Erythroblast (primary cell): ENCODE measurements at regions not wholly inside any gene's neighbourhood (a gene's known extent, or its start where the extent isn't known, plus 50 kb on each side); places are given as distances from the start of the nearest gene placed in this dataset.
"Not testable (repeated sequence)": the region's sequence is repeated elsewhere in the genome, so short reads cannot be mapped to it uniquely, and the experiment has no call there.

Experiments
- DNase-seq, 2 experiments: peaks; one replicate each; lab custom pipeline; 2025; lab: John Stamatoyannopoulos, UW
- GATA1 ChIP-seq: IDR thresholded peaks from 2 replicates; pipeline ENCODE4 v1.6.1; 2011; ENCODE audit warnings: low read depth, mild to moderate bottlenecking, control low read depth, low read length, moderate library complexity
- POLR2A ChIP-seq: IDR thresholded peaks from 2 replicates; pipeline ENCODE4 v1.6.1; 2011; ENCODE audit warnings: mild to moderate bottlenecking, low read length

- no peak for DNase-seq
- TF ChIP-seq POLR2A (no peak), GATA1 (no peak)
These were observed 791.6 kb upstream of the RGS18 start for GRCh38 chr1:191366686-191367085.

- DNase-seq: no peak
These were observed 789.2 kb upstream of the RGS18 start for GRCh38 chr1:191368891-191369654.

GRCh38 chr1:191371626-191372025, 786.6 kb upstream of the RGS18 start:
- TF ChIP-seq POLR2A (no peak), GATA1 (no peak)
- no peak for DNase-seq

More at GRCh38 chr1:191368891-191369654, 789.2 kb upstream of the RGS18 start:
- TF ChIP-seq GATA1 (no peak), POLR2A (no peak)

- no peak for TF ChIP-seq GATA1
- no peak for TF ChIP-seq POLR2A
- no peak for DNase-seq
These were observed 770.0 kb upstream of the RGS18 start for GRCh38 chr1:191388283-191388682.

- no peak for TF ChIP-seq POLR2A
- TF ChIP-seq GATA1: no peak
- DNase-seq: no peak
These were observed 761.6 kb upstream of the RGS18 start for GRCh38 chr1:191396622-191397021.

GRCh38 chr1:191398551-191398950, 759.7 kb upstream of the RGS18 start:
- no peak for TF ChIP-seq POLR2A
- no peak for TF ChIP-seq GATA1
- no peak for DNase-seq

- no peak for TF ChIP-seq GATA1
- DNase-seq: no peak
These were observed 752.8 kb upstream of the RGS18 start for GRCh38 chr1:191405417-191405816.

GRCh38 chr1:191414981-191415640, 743.2 kb upstream of the RGS18 start:
- TF ChIP-seq POLR2A (no peak), GATA1 (no peak)
- no peak for DNase-seq

- no peak for DNase-seq
- no peak for TF ChIP-seq POLR2A
These were observed 738.4 kb upstream of the RGS18 start for GRCh38 chr1:191419842-191420241.

GRCh38 chr1:191427593-191427992, 730.7 kb upstream of the RGS18 start:
- TF ChIP-seq POLR2A (no peak), GATA1 (no peak)
- DNase-seq: no peak

- DNase-seq: no peak
- TF ChIP-seq POLR2A: no peak
- TF ChIP-seq GATA1: no peak
These were observed 725.4 kb upstream of the RGS18 start for GRCh38 chr1:191432817-191433216.

- TF ChIP-seq POLR2A: no peak
- no peak for DNase-seq
These were observed 719.3 kb upstream of the RGS18 start for GRCh38 chr1:191438979-191439378.

- DNase-seq: not testable (repeated sequence)
These were observed 710.0 kb upstream of the RGS18 start for GRCh38 chr1:191448279-191448678.

- DNase-seq: no peak
- TF ChIP-seq GATA1: no peak
- no peak for TF ChIP-seq POLR2A
These were observed 705.7 kb upstream of the RGS18 start for GRCh38 chr1:191452586-191452985.

GRCh38 chr1:191453487-191453886, 704.8 kb upstream of the RGS18 start:
- no peak for DNase-seq
- no peak for TF ChIP-seq GATA1
- no peak for TF ChIP-seq POLR2A

GRCh38 chr1:191457889-191458288, 700.4 kb upstream of the RGS18 start:
- DNase-seq: no peak
- TF ChIP-seq POLR2A: no peak
- no peak for TF ChIP-seq GATA1
